Natural killer cell (primary cell): ENCODE measurements at regions not wholly inside any gene's neighbourhood (a gene's known extent, or its start where the extent isn't known, plus 50 kb on each side); places are given as distances from the start of the nearest gene placed in this dataset.

ENCODE experiments used
- ATAC-seq, 3 donors: fragments of 150-1000 bp in 2 of 3; fragments of 200-7000 bp in 1 of 3; cut with Tn5 transposase; 1 replicate in 1 of 3; 2 replicates in 2 of 3; pipeline ENCODE4 v1.10.0; 2021; ENCODE audit warnings: mild to moderate bottlenecking in 2 of 3, moderate library complexity in 2 of 3
- DNase-seq, 2 donors: peaks; one replicate each; pipeline versions ENCODE4 v3.0.0 to v3.0.0-alpha.2; 2013 to 2021; ENCODE audit warnings: mixed read lengths in 1 of 2
- H3K27ac ChIP-seq: one replicate; pipeline ENCODE4 v1.5.1; 2013; ENCODE audit warnings: mild to moderate bottlenecking, low read length
- H3K27me3 ChIP-seq: one replicate; pipeline ENCODE4 v1.6.1; 2013; ENCODE audit warnings: low read length; ENCODE audit not compliant: control insufficient read depth, insufficient read depth
- H3K36me3 ChIP-seq: one replicate; pipeline ENCODE4 v1.6.1; 2013; ENCODE audit warnings: low read length; ENCODE audit not compliant: control insufficient read depth, insufficient read depth
- H3K4me1 ChIP-seq: one replicate; pipeline ENCODE4 v1.6.1; 2013; ENCODE audit warnings: low read length; ENCODE audit not compliant: control insufficient read depth, insufficient read depth
- H3K4me3 ChIP-seq: one replicate; pipeline ENCODE4 v1.5.1; 2013; ENCODE audit warnings: low read length
- H3K9me3 ChIP-seq: one replicate; pipeline ENCODE4 v1.6.1; 2013; ENCODE audit warnings: low read length; ENCODE audit not compliant: control insufficient read depth, insufficient read depth
- H3K27ac Mint-ChIP-seq, 2 donors: one replicate each; pipeline ENCODE4 v1.8.0; 2022; ENCODE audit warnings: mild to moderate bottlenecking in 2 of 2, mixed read lengths in 2 of 2, moderate library complexity in 1 of 2
- H3K27me3 Mint-ChIP-seq, 2 donors: one replicate each; pipeline ENCODE4 v1.8.0; 2022; ENCODE audit warnings: low read depth in 2 of 2, mixed read lengths in 2 of 2
- H3K36me3 Mint-ChIP-seq: one replicate; pipeline ENCODE4 v1.8.0; 2022; ENCODE audit warnings: mixed read lengths
- H3K4me1 Mint-ChIP-seq, 2 donors: one replicate each; pipeline ENCODE4 v1.8.0; 2022; ENCODE audit warnings: mixed read lengths in 2 of 2
- H3K4me3 Mint-ChIP-seq: one replicate; pipeline ENCODE4 v1.8.0; 2022; ENCODE audit warnings: mild to moderate bottlenecking, moderate library complexity, mixed read lengths
- H3K9me3 Mint-ChIP-seq, 2 donors: one replicate each; pipeline ENCODE4 v1.8.0; 2022; ENCODE audit warnings: mixed read lengths in 2 of 2
- CTCF ChIP-seq: fragments of 200-600 bp; IDR thresholded peaks from one replicate; pipeline ENCODE4 v1.8.0; 2022; ENCODE audit warnings: antibody characterized with exemption
- WGBS: methylation state at CpG from one replicate; pipeline ENCODE4 v1.1.7; 2013; ENCODE audit warnings: missing lambda C conversion rate; ENCODE audit not compliant: insufficient coverage; 5-methylcytosine and 5-hydroxymethylcytosine counted together
- intact Hi-C: fragments of 100-400 bp; cut with micrococcal nuclease; formaldehyde crosslinking; loops from one replicate; pipeline ENCODE4 v1.14.2; 2022

- Histone ChIP-seq H3K4me1 (no peaks in the 10 kb centered on the region), H3K27me3 (no peaks in the 10 kb centered on the region), H3K36me3 (no peaks in the 10 kb centered on the region), H3K9me3 (no peaks in the 10 kb centered on the region), H3K4me3 (no peak overlapping the region), H3K27ac (no peak overlapping the region)
- DNase-seq (no peak), ATAC-seq (no peak)
- Mint-ChIP-seq H3K9me3 (no peaks in the 10 kb centered on the region), H3K27me3 (no peaks in the 10 kb centered on the region), H3K4me3 (no peak overlapping the region), H3K27ac (no peak overlapping the region), H3K36me3 (peaks cover 9% of the 10 kb centered on the region), H3K4me1 (peaks cover 3 to 14% of the 10 kb centered on the region in 2 donors)
- no peak for TF ChIP-seq CTCF
- WGBS = 91% methylated on average over 2 of the region's 2 CpGs
- intact Hi-C loops = no loop called here
Measured at GRCh38 chr11:128135451-128135850, 451.9 kb downstream of the ETS1 start.

GRCh38 chr11:128133501-128133900, 453.9 kb downstream of the ETS1 start:
- no peaks in the 10 kb centered on the region for H3K36me3 Mint-ChIP-seq
- H3K9me3 Mint-ChIP-seq = no peaks in the 10 kb centered on the region
- H3K27me3 ChIP-seq = no peaks in the 10 kb centered on the region
- ATAC-seq (no peak), DNase-seq (no peak)
- intact Hi-C loops = no loop called here
- no peaks in the 10 kb centered on the region for H3K4me1 ChIP-seq
- H3K27ac Mint-ChIP-seq = no peak overlapping the region
- TF ChIP-seq CTCF = no peak
- 95% methylated on average over 2 of the region's 3 CpGs for WGBS
- H3K27ac ChIP-seq = no peak overlapping the region
- no peaks in the 10 kb centered on the region for H3K4me1 Mint-ChIP-seq
- H3K9me3 ChIP-seq = no peaks in the 10 kb centered on the region
- no peaks in the 10 kb centered on the region for H3K27me3 Mint-ChIP-seq
- no peaks in the 10 kb centered on the region for H3K36me3 ChIP-seq
- H3K4me3 ChIP-seq = no peak overlapping the region
- no peak overlapping the region for H3K4me3 Mint-ChIP-seq

- Histone ChIP-seq H3K4me1 (no peaks in the 10 kb centered on the region), H3K9me3 (no peaks in the 10 kb centered on the region), H3K27me3 (no peaks in the 10 kb centered on the region), H3K4me3 (no peak overlapping the region), H3K27ac (no peak overlapping the region), H3K36me3 (no peaks in the 10 kb centered on the region)
- no peak for ATAC-seq
- Mint-ChIP-seq H3K27ac (no peak overlapping the region), H3K36me3 (no peaks in the 10 kb centered on the region), H3K9me3 (no peaks in the 10 kb centered on the region), H3K27me3 (no peaks in the 10 kb centered on the region), H3K4me1 (no peaks in the 10 kb centered on the region), H3K4me3 (no peak overlapping the region)
- TF ChIP-seq CTCF = no peak
- no peak for DNase-seq
- intact Hi-C loops = no loop called here
Measured at GRCh38 chr11:128130052-128130451, 457.3 kb downstream of the ETS1 start.

GRCh38 chr11:128125723-128126122, 461.6 kb downstream of the ETS1 start:
- intact Hi-C loops = no loop called here
- no peaks in the 10 kb centered on the region for H3K27me3 ChIP-seq
- Mint-ChIP-seq H3K9me3 (no peaks in the 10 kb centered on the region), H3K36me3 (no peaks in the 10 kb centered on the region), H3K27me3 (no peaks in the 10 kb centered on the region), H3K27ac (no peak overlapping the region), H3K4me1 (no peaks in the 10 kb centered on the region), H3K4me3 (no peak overlapping the region)
- ATAC-seq = no peak
- no peak for TF ChIP-seq CTCF
- no peaks in the 10 kb centered on the region for H3K9me3 ChIP-seq
- no peaks in the 10 kb centered on the region for H3K36me3 ChIP-seq
- no peak for DNase-seq
- H3K4me1 ChIP-seq = no peaks in the 10 kb centered on the region
- H3K4me3 ChIP-seq = no peak overlapping the region
- H3K27ac ChIP-seq = no peak overlapping the region
- WGBS = 96% methylated on average over 3 of the region's 3 CpGs
